ENCODE measurements at regions not wholly inside any gene's neighbourhood (a gene's known extent, or its start where the extent isn't known, plus 50 kb on each side); places are given as distances from the start of the nearest gene placed in this dataset.

GRCh38 chr5:88394536-88395175 lies 126.0 kb upstream of the TMEM161B start:
- no peaks in the 10 kb centered on the region for H3K27me3 ChIP-seq (ENCODE audit: insufficient read depth, low read depth, severe bottlenecking)
- no peak overlapping the region for H3K4me3 ChIP-seq (ENCODE audit: low read depth, low read length)
- H3K27ac ChIP-seq = no peak overlapping the region
- no peaks in the 10 kb centered on the region for H3K9me3 ChIP-seq (ENCODE audit: severe bottlenecking)
- DNase-seq = no peak
- TF ChIP-seq CTCF (IDR thresholded peaks at IDR 0.05; ENCODE audit: low read depth, low read length) = no peak
- H3K36me3 ChIP-seq = no peaks in the 10 kb centered on the region

DNA sequence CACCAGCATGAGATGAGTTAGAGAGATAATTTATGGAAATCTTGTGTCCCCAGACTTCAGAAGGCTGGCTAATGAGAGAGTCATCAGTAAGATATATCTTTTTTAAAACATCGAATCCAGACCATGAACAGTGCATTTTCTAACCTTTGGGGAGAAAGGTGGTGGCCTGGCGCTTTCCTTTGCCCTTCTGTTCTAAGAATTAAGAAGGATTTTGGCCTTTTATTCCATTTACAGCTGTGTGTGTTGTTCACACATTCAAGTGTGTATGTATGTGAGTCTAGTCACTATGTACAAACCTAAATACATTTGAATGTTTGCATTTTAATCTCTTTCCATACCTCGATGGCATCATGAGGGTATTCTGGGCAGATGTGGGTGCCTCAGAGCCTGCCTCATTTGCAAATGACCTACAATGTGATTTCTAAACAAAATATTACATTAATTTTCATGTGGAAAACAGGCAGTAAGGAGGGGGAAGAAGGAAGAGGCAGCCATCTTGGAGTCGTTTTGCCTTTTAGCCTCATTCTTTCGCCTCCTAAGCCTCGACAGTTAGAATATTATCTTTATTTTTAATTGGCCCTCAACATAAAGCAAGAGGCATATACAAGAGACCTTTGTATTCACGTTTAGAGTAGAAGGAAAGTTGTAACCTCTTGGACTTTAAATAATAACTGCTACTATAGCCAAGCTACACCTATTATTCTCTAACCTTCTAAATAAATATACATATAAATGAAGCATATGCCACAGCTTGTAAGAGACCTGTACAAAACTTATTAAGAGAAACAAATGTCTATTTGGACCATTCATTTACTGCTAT lies 125.3 kb upstream of the TMEM161B start:
- H3K4me3 ChIP-seq (ENCODE audit: low read depth, low read length) = no peak overlapping the region

DNA sequence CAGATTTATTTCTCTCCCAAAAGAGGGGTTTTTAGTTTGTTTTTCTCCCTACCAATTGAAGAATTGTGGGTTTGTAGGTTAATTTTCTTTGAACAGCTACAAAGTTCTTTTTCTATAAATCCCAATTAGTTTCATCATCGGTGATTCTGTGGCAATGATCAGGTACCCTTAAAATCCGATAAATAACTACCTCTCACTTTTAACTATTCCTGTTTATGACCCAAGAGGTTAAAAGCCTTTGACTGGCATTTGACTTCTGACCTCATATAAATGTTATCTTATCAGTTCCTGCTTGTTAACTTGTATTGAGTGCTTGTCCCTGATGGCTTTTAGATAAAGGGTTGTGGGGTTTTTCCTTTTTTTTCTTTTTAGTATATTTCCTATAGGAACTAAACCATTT lies 124.4 kb upstream of the TMEM161B start:
- Histone ChIP-seq H3K27me3 (ENCODE audit: insufficient read depth, low read depth, severe bottlenecking) (no peaks in the 10 kb centered on the region), H3K36me3 (no peaks in the 10 kb centered on the region), H3K27ac (no peak overlapping the region), H3K4me3 (ENCODE audit: low read depth, low read length) (no peak overlapping the region), H3K9me3 (ENCODE audit: severe bottlenecking) (no peaks in the 10 kb centered on the region)
- no peak for TF ChIP-seq CTCF (IDR thresholded peaks at IDR 0.05; ENCODE audit: low read depth, low read length)
- DNase-seq = no peak

More for the DNA sequence above, 125.3 kb upstream of the TMEM161B start:
- H3K9me3 ChIP-seq (ENCODE audit: severe bottlenecking) = no peaks in the 10 kb centered on the region
- no peaks in the 10 kb centered on the region for H3K36me3 ChIP-seq
- H3K27ac ChIP-seq = no peak overlapping the region
- no peak for TF ChIP-seq CTCF (IDR thresholded peaks at IDR 0.05; ENCODE audit: low read depth, low read length)
- H3K27me3 ChIP-seq (ENCODE audit: insufficient read depth, low read depth, severe bottlenecking) = no peaks in the 10 kb centered on the region
- DNase-seq = no peak

DNA sequence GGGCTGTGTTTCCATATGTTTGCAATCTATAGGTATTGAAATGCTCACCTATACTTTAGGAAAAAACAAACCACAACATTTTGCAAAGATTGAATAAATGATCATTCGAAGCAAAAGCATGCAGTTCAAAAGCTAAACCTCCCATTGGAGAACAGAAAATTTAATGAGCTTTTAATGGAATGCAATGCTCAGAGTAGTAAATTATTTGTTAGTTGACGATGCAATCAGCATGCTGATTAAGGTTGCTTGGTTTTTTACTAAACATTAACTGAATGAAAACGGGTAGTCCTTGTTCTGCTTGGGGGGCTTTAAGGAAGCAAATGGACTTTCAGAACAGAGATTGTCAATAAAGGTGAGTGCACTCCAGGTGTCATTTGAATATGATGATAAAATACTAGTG lies 123.3 kb upstream of the TMEM161B start:
- no peak for TF ChIP-seq CTCF (IDR thresholded peaks at IDR 0.05; ENCODE audit: low read depth, low read length)
- no peak overlapping the region for H3K27ac ChIP-seq
- H3K36me3 ChIP-seq = no peaks in the 10 kb centered on the region
- no peak overlapping the region for H3K4me3 ChIP-seq (ENCODE audit: low read depth, low read length)
- no peaks in the 10 kb centered on the region for H3K9me3 ChIP-seq (ENCODE audit: severe bottlenecking)
- H3K27me3 ChIP-seq (ENCODE audit: insufficient read depth, low read depth, severe bottlenecking) = no peaks in the 10 kb centered on the region
- DNase-seq = no peak

GRCh38 chr5:88391116-88391515 lies 122.5 kb upstream of the TMEM161B start:
- peak; percentile 26 for DNase-seq
- no peak for TF ChIP-seq CTCF (IDR thresholded peaks at IDR 0.05; ENCODE audit: low read depth, low read length)
- no peak overlapping the region for H3K4me3 ChIP-seq (ENCODE audit: low read depth, low read length)
- no peak overlapping the region for H3K27ac ChIP-seq
- no peaks in the 10 kb centered on the region for H3K36me3 ChIP-seq
- no peaks in the 10 kb centered on the region for H3K27me3 ChIP-seq (ENCODE audit: insufficient read depth, low read depth, severe bottlenecking)
- H3K9me3 ChIP-seq (ENCODE audit: severe bottlenecking) = no peaks in the 10 kb centered on the region
